ENCODE measurements at regions not wholly inside any gene's neighbourhood (a gene's known extent, or its start where the extent isn't known, plus 50 kb on each side); places are given as distances from the start of the nearest gene placed in this dataset.

DNA sequence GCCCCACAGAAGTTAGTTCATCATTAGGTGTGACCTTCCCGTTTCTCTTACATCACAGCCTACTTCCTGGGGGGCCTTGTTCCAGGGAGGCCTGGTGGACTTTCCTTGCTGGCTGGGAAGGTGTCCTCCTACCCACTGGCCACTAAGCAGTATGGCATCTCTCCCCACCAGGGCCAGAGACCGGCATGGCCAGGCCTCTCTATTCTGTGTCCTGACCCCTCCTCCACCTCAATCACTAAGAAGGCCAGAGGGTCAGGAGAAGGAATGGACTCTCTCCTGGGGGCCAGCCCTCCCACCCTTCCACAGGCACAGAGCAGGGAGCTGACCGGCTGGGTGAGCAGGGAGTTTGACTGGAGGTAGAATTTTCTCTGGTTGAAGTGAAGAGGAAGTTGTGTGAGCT lies 81.9 kb downstream of the PJA1 start:
- DNase-seq, result no peak

DNA sequence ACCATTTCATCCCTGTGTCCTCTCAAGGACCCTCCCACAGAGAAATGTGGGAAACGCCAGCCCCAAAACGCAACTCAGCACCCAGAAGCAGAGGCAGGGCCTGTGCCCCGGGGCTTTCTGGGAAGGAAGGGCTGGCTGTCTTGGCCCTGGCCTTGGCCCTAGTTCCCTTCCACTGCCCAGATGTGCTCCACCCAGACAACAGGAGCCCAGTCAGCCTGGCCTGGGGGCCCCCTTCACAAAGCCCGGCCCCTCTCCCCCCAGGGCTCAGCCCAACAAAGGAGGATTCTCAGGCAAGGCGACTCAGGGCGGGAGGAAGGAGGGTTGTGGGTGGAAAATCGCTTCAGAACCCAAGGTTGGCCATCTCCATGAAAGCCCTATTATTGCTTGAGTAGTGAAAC lies 82.5 kb downstream of the PJA1 start:
- no peak for DNase-seq

DNA sequence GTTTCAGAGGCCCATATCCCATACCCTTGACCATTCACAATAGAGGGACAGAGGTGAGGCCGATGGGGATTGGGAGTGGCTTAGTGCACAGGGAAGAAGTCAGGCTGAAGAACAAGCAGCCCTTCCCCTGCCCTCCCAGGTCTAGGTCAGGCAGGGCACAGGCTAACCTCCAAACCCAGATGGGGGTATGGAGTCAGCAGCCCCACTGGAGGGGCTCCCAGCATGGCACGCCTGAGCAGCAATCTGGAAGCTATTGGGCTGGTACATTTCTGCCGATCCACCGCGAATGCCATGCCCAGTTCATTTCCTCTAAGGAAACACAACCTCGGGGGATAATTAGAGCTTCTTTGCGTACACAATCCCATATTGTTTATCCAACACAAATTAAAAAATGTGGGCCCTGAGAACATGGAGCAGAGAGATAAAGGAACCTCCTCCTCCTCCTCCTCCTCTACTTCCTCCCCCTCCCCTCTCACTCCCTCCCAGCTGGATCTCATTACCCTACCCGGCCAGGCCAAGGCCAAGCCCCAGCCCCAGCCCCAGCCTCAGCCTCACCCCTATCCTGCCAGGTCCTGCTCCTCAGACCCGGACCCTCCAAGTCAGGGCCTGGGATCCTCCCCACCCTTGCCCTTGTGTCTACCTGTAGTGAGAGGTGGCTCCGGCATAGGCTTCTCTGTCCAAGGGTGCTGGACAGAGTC lies 83.0 kb downstream of the PJA1 start:
- no peak for DNase-seq

DNA sequence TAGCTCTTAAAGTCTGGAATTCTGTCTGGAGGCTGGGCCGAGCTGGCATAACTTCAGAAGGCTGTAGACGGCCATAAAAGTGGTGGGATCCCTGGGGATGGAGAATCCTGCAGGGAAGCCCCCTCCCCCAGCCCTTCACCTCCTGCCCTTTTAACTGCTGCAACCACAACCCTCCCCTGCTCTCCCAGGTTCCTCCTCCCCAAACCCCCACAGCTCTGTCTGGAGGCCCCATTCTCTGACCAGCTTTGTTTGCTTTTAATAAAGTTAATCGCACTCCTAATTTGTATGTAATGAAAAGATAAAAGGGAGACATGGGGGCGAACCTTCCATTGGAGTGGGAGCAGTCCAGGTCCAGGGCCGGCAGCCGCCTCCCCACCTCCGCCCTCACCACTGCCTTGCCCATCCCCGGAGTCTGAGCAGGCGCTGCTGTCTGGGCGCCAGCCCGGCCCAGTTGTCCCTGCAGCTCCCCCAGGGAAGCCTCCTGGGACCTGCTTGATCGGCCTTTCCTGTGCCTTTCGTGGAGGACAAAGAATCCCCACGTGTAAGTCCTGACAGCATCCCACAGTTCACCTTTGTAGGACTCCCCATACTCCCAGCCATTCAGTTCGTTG lies 84.3 kb downstream of the PJA1 start:
- no peak for DNase-seq

DNA sequence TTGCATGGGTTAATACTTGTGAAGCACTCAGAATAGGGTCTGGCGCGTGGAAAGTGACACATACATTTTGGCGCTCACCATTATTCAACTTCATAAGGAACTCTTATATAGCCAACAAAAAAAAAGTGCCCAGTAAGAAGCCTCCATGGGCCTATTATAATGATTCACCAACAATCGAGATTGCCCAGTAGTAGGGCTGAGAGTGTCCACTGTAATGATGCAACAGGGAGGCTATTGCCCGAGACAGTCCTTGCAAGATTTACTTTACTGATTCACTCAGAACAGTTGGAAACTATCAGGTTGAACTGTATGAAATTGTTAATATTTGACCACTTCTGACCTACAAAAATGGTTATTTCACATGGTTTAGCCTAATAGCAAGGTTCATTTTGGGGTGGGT lies 86.0 kb downstream of the PJA1 start:
- no peak for DNase-seq

DNA sequence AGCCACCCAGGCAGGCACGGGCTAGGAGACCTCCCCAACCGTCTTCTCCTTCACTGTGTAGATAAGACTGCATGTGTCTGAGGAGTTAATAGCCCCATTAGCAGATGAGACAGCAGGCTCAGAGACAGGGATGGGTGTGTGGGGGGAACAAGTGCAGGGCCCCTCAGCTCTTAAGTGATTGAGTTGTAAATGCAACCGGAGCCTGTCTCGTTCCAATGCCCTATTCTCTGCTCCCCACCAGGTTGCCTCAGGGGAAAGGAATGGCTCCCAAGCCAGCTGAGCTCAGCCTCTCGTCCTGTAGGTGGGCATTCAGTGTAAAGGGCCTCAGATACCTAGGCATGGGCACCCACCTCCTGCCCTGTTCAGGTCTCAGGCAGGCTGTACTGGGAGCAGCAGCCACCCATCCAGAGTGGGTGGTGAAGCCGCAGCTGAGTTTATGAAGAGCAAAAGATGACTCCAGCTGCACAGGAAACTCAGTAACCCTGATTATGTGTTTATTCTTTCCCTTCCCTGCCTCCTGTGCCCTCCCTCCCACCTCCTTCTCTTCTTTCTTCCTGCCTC lies 87.3 kb downstream of the PJA1 start:
- DNase-seq, result no peak

DNA sequence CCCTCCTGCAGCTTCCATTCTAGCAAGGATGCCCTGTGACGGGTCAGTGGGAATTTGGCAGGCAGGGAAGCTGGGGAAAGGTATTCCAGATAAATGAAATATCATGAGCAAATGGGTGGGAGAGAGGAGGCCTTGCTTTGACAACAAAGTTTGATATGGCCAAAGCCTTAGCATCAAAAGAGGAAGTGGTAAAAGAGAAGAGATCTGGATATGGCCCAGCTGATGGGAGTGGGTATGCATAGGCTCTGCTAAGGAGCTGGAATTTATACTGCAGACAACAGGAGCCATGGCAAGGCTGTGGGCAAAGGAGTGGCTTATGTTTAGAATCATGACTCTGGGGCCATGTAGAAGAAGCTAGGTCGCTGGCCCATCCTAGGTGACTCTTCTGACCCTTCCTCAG lies 89.2 kb downstream of the PJA1 start:
- peak; percentile 33 to 44 for DNase-seq

DNA sequence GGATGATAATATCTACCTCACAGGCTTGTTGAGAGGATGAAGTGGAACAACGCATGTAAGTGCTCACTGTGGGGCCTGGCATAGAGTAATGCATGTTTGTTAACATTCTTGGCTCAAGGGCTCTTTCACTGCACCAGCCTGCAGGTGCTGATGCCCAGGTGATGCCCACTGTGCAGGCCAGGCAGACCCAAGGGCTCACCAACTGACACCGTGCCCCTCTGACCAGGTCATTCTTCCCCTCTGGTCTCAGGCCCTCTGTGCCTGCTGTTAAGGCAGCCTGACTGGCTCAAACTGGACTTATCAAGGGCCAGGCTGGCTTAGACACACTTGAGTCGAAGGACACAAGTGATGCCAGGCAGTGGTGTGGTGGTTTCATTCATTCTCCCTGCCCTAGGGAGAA lies 90.5 kb downstream of the PJA1 start:
- DNase-seq, result no peak

DNA sequence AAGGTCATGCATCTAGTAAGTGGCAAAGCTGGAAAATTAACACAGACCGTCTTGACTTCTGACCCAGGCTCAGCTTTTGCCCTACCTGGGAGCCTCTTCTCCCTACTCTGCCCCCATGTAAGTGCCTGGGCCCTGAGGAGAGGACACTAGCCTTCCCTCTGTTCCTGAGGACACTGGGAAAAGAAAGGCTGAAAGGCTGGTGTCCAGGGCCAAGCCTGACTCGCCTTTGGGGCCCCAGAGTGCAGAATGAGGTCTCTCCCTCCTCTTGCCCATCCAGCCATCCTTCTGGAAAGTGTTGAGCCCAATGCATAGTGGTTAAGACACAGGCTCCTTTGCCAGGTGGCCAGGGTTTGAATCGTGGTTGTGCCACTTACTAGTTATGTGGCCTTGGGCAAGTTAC lies 91.5 kb downstream of the PJA1 start:
- no peak for DNase-seq

DNA sequence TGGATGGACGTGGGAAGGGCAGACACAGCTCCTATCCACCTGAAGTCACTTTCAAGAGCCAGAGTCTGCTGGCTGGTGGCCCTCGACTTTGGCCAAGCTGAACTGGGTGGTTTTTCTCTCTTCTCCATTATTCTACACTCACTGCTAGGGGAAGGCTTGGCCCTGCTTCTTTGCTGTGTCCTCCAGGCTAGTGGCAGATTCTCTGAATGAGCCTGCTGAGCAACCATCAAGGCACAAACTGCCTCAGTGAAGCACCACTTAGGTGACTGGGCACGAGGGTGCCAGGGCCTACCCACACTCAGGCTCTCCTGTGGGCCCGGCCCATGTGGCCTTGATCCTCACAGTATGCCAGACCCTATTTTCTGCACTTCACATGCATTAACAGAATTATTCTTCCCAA lies 92.0 kb downstream of the PJA1 start:
- DNase-seq, result no peak

DNA sequence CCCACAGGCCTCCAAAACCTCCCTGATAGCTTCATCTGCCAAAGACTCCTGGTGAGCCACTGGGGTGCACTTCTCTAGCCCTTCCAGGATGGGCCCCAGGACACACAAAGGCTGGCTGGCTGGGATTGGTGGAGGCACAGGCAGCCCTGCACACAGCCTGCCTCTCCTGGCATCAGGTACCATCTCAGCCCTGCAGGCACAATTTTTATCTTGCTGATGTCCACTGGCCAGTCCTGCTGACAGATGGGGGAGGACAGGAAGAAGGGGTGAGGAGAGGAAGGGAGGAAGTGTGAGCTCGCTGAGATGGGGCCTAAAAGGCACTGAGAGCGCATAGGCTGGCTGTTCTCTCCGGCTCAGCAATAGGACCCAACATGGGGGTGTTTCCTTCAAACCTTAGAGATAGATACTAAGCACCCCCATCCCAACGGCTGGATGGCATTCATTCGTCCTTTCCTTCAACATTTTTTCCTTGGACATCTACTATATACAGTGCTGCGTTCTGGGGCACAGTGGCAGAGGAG lies 92.7 kb downstream of the PJA1 start:
- no peak for DNase-seq

DNA sequence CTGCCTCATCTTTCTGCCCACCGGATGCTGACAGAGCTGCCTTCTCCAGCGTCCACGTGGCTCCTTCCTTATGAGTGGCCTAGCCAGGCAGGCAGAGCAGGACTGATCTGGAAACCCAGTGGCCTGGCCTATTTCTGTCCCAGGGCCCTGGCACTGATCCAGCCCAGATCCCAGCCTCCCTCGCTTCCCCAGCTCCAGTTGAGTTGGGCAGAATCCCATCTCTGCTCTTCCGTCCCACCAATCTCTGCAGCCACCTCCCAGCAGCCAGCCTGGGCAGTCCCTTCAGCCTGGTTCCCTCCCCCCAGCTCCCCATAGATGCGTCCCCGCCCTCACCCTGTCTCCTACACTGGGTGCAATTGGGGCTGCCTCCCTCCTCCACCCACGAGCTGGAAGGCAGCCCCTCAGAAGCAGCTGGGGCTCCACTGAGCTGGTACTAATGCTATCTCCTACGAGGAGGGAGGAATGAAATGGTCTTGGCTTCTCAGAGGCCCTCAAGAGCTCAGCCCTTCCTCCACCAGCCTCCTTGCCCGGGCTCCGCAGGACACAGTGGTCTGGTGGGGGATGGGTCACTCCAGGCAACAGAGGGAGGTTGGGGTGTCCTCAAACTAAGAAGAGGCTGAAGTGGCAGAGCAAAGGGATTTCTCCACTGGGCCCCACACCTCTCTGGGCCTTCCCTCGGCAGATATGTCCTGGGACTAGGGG lies 94.2 kb downstream of the PJA1 start:
- no peak for DNase-seq

DNA sequence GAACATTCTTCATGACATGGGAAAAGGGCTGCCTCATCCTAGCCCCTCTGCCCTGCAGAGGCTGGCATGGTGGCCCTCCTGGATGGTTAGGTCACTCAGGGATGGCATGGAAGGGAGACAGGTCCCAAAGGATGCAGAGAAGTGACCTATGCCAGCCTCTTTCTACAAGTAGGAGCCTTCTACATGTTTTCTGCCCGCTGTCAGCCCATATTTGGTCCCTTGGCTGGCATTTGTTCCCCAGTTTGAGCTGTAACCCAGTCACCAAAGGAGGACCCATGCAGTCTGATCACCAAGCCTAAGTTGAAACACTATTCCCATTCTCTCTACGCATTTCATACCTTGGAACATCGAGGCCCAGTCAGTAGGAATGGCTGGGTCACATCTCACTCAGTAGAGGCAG lies 95.4 kb downstream of the PJA1 start:
- DNase-seq, result no peak

DNA sequence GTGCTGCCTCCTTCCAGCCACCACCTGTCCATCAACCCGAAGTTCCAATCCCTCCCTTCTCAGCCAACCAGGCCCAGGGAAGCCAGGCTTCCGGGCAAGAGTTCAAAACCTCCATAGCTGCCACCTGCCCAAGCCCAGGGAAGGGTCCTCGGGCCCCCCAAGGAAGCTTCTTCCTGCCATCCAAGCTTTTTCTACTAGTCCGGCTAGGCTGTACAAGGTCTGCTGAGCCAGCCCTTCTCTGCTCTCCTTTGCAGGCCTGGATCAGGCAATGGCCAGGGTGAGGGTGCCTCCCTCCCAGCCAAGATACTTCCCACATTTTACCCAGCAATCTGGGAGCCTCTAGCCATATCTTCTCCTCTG lies 96.2 kb downstream of the PJA1 start:
- DNase-seq, result no peak

DNA sequence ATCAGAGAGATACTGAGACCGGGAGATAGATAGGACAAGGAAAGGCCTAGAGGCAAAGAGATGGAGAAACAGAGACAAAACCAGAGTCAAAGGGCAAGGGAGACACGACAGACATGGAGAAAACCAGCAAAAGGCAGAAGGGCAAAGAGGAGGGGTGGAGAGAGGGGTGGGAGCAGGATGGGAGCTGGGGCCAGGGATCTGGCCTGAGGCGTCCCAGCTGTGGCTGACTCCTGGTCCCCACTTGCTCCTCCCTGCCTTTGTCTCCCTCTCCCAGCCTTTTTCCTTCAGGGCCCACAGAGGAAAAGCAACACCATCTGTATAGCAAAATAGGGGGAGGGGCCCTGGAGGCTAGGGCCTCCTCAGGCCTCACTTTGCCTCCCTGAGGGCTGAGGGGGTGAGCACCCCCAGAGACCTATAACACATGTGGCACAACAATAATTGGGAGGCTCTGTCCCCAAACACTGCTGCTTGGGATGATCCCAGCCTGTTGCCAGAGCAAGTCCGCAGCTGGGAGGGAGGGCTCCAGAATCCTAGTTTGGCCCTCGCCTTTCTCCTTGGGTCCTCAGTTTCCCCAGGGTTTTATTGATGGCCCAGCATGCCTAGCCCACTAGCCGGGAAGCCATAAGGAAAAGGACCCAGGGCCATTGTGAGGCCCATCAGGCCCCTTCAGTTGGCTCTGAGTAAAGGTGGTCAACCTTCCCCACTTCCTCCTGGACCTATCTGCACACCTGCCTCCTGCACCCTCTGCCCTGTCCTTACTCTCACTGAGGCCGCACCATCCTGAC lies 96.8 kb downstream of the PJA1 start:
- DNase-seq, result no peak

DNA sequence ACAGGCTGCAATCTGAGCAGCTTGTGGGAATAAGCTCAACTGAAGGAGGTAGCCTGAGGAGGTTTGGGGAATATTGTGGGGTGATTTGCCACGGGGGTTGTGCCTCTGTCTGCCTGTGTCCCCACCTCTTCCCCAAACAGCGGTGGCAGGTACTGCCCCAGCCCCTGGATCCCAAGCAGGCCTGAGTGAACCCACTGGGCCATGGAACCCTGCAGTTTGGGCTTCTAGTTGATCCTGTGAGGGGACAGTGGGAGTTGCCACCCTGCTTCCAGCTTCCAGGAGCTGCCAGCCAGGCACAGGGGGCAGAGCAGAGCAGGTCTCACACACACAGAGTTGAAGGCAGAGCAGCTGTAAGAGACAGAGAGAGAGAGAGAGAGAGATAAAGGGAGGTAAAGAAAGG lies 97.4 kb downstream of the PJA1 start:
- DNase-seq, result no peak

DNA sequence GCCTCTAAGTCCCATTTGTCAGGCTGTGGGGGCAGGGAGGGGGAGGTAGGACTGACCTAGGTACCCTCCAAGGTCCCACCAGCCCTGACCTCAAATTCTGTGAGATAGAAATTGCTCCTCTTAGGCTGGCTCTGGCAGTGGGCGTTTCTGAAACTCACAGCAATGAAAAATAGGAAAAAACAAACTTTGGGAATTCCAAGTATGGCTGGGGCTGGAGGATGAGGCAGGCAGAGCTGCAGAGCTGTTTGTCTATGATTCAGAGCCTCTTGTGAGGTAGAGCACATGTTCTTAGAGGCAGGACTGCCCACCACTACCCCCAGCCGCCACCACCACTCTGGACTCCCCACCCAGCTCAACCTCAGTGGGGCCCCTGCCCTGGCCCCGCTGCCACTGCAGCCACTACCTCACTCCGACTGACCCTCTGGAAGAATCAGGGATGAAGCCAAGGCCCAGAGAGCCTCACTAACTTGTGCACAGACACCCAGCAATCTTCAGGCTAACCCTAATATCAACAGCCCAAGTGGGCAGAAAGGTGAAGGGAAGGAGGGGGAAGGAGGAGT lies 98.2 kb downstream of the PJA1 start:
- no peak for DNase-seq

DNA sequence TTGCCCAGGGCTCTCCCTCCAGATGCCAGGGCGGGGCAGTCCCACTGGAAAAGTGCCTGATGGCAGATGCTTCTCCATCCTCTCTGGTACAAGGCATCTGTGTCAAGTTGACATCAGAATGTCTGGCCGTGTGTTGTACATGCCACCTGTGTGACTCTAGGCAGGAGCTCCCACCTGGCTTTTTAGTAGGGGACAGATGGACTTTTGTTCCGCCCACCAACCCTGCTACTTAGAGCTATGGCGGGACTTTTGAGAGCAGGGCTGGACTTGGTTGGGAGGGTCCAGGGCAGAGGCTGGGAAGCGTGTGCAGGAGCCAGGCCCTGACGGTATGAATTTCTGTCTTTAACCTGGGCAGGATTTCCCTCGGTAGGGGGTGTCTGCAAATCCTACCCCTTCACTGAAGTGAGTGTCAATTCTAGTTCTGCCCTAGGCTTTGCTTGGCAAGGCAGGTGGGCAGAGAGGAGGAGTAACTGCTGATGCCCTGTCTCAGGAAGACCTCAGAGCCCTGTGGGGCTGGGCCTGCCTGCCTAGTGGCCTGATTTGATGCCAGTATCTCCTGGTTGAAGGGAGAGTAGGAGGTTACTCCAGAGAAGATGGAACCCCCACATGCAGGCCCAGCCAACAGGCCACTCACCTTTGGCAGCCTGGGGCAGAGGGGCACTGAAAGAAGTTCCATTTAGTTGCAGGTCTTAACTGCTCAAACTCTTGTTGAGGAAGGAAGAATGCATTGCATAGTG lies 99.1 kb downstream of the PJA1 start:
- DNase-seq, result no peak

DNA sequence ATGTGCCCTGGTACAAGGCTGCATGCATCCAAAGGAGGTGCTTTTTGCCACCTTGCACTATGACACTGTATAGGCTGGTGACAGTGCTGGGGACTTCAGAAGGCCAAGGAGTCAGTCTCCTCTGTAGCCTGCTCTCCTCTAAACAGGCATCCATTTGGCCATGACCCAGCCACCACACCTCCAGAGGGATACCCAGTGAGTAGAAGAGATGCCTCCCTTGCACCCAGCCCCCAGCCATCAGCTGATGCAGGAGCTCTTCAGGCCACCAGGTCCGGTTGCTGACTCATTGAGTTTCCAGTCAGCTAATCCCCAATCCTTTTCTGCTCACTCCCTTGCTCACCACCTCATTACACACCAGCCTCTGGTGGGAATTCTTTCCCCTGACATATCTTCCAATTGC lies 99.8 kb downstream of the PJA1 start:
- DNase-seq, result no peak

DNA sequence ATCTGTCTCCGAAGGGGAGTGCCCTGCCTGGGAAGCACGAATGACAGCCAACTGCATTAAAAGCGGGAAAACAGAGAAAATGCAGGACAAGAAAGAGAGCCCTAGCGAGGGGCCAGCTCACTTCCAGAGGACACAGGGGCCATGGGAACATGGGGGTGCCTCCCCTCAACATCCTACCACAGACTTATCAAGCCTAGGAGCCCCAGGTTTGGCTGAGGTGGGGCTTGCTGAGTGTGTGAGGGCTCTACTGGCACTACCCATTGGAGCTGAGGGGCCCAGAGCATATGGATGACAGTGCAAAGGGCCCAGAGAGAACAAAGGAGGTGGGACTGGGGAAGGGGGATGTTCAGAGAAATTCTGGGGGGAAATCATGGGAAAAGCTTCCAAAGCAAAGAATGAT lies 101.8 kb downstream of the PJA1 start:
- no peak for DNase-seq

DNA sequence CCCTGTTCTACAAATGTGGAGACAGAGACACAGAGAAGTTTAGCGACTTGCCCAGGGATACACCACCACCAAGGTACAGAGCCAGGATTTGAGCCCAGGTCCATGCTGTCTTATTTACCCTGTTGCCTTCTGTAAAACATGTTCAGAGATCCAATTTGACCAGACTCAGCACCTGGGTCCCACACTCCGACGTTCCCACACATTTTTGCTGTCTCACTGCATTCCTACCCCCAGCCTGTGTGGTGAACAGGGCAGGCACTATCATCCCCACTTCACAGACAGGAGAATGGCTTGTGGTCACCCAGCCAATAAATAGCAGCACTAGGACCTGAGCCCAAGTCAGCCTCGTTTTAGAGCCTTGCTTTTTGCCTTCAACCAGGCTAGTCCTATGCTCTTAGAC lies 102.8 kb downstream of the PJA1 start:
- no peak for DNase-seq
